GM12892 (cell line): ENCODE measurements at regions not wholly inside any gene's neighbourhood (a gene's known extent, or its start where the extent isn't known, plus 50 kb on each side); places are given as distances from the start of the nearest gene placed in this dataset.
"Not testable (repeated sequence)": the region's sequence is repeated elsewhere in the genome, so short reads cannot be mapped to it uniquely, and the experiment has no call there.

ENCODE experiments used
- DNase-seq: peaks from one replicate; pipeline ENCODE4 v3.0.0; 2011; ENCODE audit not compliant: insufficient read length
- FAIRE-seq: peaks from 2 replicates; lab custom pipeline; 2011; peaks lifted over from hg19 to GRCh38; lab: Jason Lieb, UNC
- POLR2A ChIP-seq: IDR thresholded peaks from 2 replicates; pipeline ENCODE4 v1.6.1; 2011; ENCODE audit warnings: low read depth, low read length, control low read depth
- POLR2AphosphoS5 ChIP-seq: IDR thresholded peaks from 2 replicates; pipeline ENCODE4 v1.6.1; 2011; ENCODE audit warnings: low read depth, low read length, control low read depth
- TAF1 ChIP-seq: IDR thresholded peaks from 2 replicates; pipeline ENCODE4 v1.6.1; 2011; ENCODE audit warnings: low read depth, mild to moderate bottlenecking, control low read depth, low read length, borderline replicate concordance

DNA sequence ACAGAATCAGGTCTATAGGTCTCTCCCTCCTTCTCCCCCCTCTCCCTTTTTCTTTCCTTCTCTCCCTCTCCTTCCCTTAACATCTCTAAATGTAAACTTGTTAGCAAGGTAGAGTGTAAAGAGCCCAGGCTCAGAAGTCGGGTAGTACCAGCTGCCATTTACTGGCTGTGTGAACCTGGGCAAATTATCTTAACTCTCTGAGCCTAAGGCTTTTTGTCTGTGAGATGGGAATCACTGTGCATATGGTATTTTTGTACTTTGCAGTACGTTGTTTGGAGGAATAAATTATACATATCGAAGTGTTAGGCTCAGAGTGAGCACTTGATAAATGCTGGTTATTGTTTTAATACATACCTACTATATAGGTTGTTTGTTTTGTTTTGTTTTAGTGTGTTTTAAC is 154.0 kb downstream of the RBMX2 start:
- TF ChIP-seq POLR2A (no peak), TAF1 (no peak)
- DNase-seq (no peak), FAIRE-seq (no peak)

DNA sequence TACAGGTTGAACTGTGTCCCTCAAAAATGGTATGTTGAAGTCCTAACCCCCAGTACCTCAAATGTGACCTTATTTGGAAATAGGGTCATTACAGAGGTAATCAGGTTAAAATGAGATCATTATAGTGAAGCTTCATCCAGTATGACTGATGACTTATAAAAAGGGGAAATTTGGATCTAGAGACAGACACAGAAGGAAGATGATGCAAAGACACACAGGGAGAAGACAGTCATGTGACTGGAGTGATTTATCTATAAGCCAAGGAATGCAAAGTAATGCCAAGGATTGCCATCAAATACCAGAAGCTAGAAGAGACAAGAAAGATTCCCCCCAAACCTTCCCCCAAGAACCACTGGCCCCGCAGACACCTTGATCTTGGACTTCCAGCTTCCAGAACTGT is 155.2 kb downstream of the RBMX2 start:
- no peak for TF ChIP-seq POLR2AphosphoS5
- TF ChIP-seq TAF1 = no peak
- TF ChIP-seq POLR2A = no peak
- no peak for FAIRE-seq

DNA sequence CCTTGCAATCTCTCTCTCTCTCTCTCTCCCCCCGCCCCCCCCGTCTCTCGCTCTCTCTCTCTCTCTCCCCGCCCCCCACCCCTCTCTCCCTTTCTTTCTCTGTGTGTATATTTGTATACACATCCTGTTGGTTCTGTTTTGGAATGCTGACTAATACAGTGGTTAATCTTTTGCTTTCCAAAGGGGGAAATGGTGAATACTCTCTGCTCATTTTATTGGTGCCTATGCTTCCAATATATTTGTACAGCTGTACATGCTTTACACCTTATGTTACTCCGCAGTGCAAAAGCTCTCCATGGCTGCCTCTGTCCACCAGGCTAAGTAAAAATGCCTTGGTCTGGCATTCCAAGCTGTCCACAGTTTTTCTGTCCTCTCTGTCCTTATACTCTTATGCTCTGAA is 158.8 kb downstream of the RBMX2 start:
- TF ChIP-seq TAF1 (no peak), POLR2A (no peak), POLR2AphosphoS5 (no peak)
- DNase-seq (no peak), FAIRE-seq (no peak)

More for the DNA sequence above, 155.2 kb downstream of the RBMX2 start:
- DNase-seq = no peak

DNA sequence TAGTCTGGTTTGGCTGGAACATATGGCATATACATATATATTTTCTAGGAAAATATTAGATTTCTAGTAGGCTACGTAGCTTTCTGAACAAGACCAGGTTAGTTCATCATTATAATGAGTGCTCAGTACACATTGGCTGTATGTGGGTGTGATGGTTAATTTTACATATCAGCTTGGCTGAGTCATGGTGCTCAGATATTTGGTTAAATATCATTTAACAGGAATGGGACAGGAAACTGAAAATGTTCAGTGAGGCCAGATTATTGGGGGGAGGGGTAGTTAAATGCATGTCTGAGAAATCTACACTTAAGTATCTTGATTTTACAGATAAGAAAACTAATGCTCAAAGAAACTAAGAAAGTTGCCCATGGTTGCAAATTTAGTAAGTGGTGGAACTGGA is 160.1 kb downstream of the RBMX2 start:
- FAIRE-seq (no peak), DNase-seq (no peak)
- no peak for TF ChIP-seq POLR2A
- TF ChIP-seq POLR2AphosphoS5 = no peak
- TF ChIP-seq TAF1 = no peak

DNA sequence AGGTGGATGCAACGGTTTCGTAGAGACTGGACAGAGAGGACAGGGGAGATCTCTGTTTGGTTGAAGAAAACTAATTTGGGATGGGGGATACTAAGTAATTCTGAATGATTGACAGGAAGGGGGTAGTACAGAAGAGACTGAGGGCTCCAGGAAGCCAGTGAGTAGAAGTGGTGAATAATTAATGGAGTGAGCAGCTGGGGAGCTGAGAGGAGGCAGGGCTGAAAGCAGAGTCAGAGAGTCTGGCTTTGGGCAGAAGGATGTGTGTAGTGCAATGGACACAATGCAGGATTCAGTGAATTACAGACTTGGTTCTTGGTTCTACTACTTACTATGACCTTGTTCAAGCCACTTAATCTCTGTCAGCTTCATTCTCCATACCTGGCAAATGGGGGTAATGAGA is 161.7 kb downstream of the RBMX2 start:
- TF ChIP-seq TAF1 = no peak
- TF ChIP-seq POLR2AphosphoS5 = no peak
- no peak for TF ChIP-seq POLR2A
- FAIRE-seq = no peak
- DNase-seq = no peak

DNA sequence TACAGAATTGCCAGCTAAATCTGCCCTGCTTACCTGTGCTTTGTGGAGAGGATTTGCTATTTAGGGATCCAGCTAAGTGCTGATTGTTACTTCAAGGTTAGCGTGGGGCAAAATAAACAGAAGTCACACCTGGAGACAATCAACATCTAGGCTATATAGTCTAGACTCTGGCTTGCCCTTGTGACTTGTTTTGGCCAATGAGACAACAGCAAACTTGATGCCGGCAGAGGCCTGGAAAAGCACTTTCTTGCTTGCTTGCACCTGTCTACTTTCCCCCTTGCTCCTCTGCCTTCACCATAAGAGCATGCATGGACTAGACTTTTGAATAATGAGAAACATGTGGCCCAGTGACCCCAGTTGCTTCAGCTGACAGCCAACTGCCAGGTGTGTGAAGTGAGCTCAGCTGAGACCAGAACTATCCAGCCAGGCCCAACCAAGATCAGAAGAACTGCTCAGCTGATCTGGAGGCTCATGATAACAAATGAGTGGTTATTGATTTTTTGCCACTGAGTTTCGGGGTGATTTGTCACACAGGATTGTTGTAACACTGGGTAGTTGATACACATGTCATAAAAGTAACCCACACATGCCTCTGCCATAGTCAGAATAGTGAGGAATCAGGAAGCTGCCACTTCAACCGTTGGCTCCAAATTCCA is 164.4 kb downstream of the RBMX2 start:
- FAIRE-seq (no peak), DNase-seq (no peak)
- TF ChIP-seq POLR2AphosphoS5 = no peak
- TF ChIP-seq TAF1 = no peak
- TF ChIP-seq POLR2A = no peak

DNA sequence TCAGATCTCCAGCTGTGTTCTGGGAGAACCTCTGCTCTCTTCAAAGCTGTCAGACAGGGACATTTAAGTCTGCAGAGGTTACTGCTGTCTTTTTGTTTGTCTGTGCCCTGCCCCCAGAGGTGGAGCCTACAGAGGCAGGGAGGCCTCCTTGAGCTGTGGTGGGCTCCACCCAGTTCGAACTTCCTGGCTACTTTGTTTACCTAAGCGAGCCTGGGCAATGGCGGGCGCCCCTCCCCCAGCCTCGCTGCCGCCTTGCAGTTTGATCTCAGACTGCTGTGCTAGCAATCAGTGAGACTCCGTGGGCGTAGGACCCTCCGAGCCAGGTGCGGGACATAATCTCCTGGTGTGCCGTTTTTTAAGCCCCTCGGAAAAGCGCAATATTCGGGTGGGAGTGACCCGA is 171.2 kb downstream of the RBMX2 start:
- not testable (repeated sequence) for FAIRE-seq, DNase-seq
